WI38 (cell line): ENCODE measurements at regions not wholly inside any gene's neighbourhood (a gene's known extent, or its start where the extent isn't known, plus 50 kb on each side); places are given as distances from the start of the nearest gene placed in this dataset.
"Not testable (repeated sequence)": the region's sequence is repeated elsewhere in the genome, so short reads cannot be mapped to it uniquely, and the experiment has no call there.

Source experiments
- H3K4me3 ChIP-seq: 2 replicates; pipeline ENCODE4 v1.5.1; 2011; ENCODE audit warnings: low read depth, mild to moderate bottlenecking, control low read depth, low read length
- CTCF ChIP-seq: IDR thresholded peaks from 2 replicates; pipeline ENCODE4 v1.5.1; 2012; ENCODE audit warnings: low read depth, mild to moderate bottlenecking, control low read depth, low read length

- TF ChIP-seq CTCF: no peak
- no peak overlapping the region for H3K4me3 ChIP-seq
Observed at GRCh38 chr3:148551767-148552260, 145.9 kb upstream of the AGTR1 start.

DNA sequence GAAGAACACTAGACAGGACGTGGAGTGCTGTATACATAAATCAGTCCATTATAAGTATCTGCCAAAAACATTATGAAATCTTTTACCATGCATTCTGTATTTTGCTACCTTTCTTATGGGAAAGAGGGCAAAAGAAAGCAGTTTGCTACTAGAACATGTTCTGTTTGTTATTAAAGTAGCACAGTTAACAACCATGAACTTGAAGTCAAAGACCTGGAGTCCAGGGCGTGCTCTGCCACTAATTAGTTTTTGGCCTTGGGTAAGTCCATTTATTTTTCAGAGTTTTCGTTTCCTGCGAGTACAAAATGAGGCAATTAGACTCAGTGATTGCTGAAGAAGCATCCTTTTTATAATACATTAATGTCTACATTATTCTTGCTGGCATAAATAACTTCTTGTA, 143.3 kb upstream of the AGTR1 start:
- no peak overlapping the region for H3K4me3 ChIP-seq
- TF ChIP-seq CTCF: no peak

DNA sequence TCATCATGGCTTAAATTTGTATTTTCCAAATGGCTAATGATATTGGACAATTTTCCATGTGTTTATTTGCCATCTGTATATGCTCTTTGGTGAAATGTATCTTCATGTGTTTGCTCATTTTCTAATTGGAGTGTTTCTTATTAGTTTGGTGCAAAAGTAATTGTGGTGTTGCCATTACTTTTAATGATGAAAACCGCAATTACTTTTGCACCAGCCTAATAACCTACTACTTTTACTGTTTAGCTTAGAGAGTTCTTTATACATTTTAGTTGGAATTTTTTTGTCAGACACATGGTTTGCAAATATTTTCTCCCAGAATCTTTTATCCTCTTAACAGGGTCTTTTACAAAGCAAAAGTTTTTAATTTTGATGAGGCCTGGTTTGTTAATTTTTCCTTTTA, 141.0 kb upstream of the AGTR1 start:
- TF ChIP-seq CTCF: no peak
- no peak overlapping the region for H3K4me3 ChIP-seq

GRCh38 chr3:148577579-148577978, 120.1 kb upstream of the AGTR1 start:
- not testable (repeated sequence) for H3K4me3 ChIP-seq

- no peak overlapping the region for H3K4me3 ChIP-seq
- no peak for TF ChIP-seq CTCF
Observed at GRCh38 chr3:148582126-148582525, 115.6 kb upstream of the AGTR1 start.

DNA sequence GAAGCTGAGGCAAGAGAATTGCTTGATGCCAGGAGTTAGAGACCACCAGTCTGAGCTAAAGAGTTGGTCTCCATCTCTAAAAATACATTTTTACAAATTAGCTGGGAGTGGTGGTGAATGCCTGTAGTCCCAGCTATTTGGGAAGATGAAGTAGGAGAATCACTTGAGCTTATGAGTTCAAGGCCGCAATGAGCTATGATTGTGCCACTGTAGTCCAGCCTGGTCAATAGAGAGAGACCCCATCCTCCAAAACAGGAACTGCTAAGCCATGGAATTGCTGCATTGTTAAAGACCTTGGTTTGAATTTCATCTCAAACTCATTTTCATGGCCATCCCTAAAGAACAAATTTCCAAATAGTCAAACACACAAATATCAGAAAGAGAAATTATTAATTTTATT, 113.9 kb upstream of the AGTR1 start:
- no peak overlapping the region for H3K4me3 ChIP-seq
- no peak for TF ChIP-seq CTCF

GRCh38 chr3:148584438-148584837, 113.3 kb upstream of the AGTR1 start:
- H3K4me3 ChIP-seq: no peak overlapping the region
- TF ChIP-seq CTCF: no peak

- TF ChIP-seq CTCF: no peak
- no peak overlapping the region for H3K4me3 ChIP-seq
Observed at GRCh38 chr3:148585671-148586379, 111.9 kb upstream of the AGTR1 start.
